Lower leg skin (tissue), 4 donors: ENCODE measurements at regions not wholly inside any gene's neighbourhood (a gene's known extent, or its start where the extent isn't known, plus 50 kb on each side); places are given as distances from the start of the nearest gene placed in this dataset.

Experiments used
- DNase-seq, 2 donors: peaks; one replicate each; pipeline ENCODE4 v3.0.0-alpha.2; 2019; ENCODE audit warnings: low spot score in 2 of 2
- H3K4me3 ChIP-seq: fragments of 200-600 bp; sonication (generic); 2 replicates; pipeline ENCODE4 v1.5.1; 2017; ENCODE audit warnings: mild to moderate bottlenecking, low read depth; ENCODE audit not compliant: poor library complexity, severe bottlenecking
- POLR2A ChIP-seq, 2 donors: fragments of 450-650 bp; IDR thresholded peaks; one replicate each; pipeline ENCODE4 v1.6.1; 2016 to 2017; ENCODE audit warnings: antibody characterized with exemption in 2 of 2, mild to moderate bottlenecking in 1 of 2, moderate library complexity in 1 of 2
- WGBS, 2 donors: methylation state at CpG; one replicate each; pipeline ENCODE4 v1.1.5; 2018; 5-methylcytosine and 5-hydroxymethylcytosine counted together
- intact Hi-C: fragments of 100-400 bp; cut with DNase I; formaldehyde crosslinking; loops from one replicate; pipeline ENCODE4 v1.15.0; 2023; ENCODE audit warnings: low total_unique reads
- TF ChIP-seq, protein P1 (sequence below), 3 donors: fragments of 450-650 bp; IDR thresholded peaks; one replicate each; pipeline ENCODE4 v1.5.1; 2016; ENCODE audit warnings: antibody characterized with exemption in 3 of 3, mild to moderate bottlenecking in 3 of 3, moderate library complexity in 2 of 3

DNA sequence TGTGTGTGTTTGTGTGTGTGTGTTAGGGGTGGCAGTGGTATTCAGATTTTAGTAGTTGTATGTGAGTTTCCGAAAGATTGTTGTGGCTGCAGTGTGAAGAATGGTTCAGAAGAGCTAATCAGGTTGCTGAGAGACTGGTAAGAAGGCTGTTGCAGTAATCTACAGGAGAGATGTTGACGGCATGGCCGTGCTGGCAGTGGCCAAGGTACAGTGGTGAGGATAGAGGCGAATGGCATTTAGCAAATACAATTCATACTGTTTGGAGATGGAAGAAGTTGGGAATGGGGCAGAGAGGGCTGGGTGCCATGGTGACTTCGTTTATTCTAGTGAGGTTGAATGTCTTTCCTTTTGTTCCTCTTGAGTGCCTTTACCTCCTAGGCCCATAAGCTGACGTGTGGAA lies 77.5 kb upstream of the SPATA31D4 start:
- 81 to 82% methylated on average over 6 of the region's 6 CpGs for WGBS, 2 donors
- no peak for TF ChIP-seq POLR2A (IDR thresholded peaks at IDR 0.05)
- TF ChIP-seq, protein P1, sequence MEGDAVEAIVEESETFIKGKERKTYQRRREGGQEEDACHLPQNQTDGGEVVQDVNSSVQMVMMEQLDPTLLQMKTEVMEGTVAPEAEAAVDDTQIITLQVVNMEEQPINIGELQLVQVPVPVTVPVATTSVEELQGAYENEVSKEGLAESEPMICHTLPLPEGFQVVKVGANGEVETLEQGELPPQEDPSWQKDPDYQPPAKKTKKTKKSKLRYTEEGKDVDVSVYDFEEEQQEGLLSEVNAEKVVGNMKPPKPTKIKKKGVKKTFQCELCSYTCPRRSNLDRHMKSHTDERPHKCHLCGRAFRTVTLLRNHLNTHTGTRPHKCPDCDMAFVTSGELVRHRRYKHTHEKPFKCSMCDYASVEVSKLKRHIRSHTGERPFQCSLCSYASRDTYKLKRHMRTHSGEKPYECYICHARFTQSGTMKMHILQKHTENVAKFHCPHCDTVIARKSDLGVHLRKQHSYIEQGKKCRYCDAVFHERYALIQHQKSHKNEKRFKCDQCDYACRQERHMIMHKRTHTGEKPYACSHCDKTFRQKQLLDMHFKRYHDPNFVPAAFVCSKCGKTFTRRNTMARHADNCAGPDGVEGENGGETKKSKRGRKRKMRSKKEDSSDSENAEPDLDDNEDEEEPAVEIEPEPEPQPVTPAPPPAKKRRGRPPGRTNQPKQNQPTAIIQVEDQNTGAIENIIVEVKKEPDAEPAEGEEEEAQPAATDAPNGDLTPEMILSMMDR (IDR thresholded peaks at IDR 0.05) = no peak

GRCh38 chr9:81851340-81851739 lies 76.9 kb upstream of the SPATA31D4 start:
- H3K4me3 ChIP-seq = no peak overlapping the region
- TF ChIP-seq, protein P1 (IDR thresholded peaks at IDR 0.05) = no peak
- TF ChIP-seq POLR2A (IDR thresholded peaks at IDR 0.05) = no peak
- intact Hi-C loops = no loop called here
- DNase-seq = no peak
- WGBS, 2 donors = 83 to 86% methylated on average over 5 of the region's 5 CpGs

More for the DNA sequence above, 77.5 kb upstream of the SPATA31D4 start:
- intact Hi-C loops = no loop called here
- H3K4me3 ChIP-seq = no peak overlapping the region
- DNase-seq = peak in 1 of 2 donors; percentile 72

- no peak overlapping the region for H3K4me3 ChIP-seq
- WGBS, 2 donors = 94 to 100% methylated on average over 1 of the region's 1 CpG
- TF ChIP-seq, protein P1 (IDR thresholded peaks at IDR 0.05) = no peak
- intact Hi-C loops = no loop called here
- DNase-seq = no peak
Observed at GRCh38 chr9:81852820-81853219, 75.4 kb upstream of the SPATA31D4 start.

DNA sequence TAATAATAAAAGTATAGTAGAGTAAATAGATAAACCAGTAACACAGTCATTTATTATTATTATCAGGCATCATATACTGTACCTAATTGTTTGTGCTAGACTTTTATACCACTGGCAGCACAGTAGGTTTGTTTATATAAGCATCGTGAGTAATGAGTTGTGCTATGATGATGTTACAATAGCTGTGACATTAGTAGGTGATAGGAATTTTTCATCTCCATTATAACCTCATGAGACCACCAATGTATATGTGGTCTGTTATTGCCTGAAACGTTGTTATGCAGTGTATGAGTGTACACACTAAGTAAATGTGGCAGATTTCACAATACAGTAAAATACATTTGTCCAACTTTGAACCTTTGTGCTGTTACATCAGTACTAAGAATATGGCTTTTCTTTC lies 72.7 kb upstream of the SPATA31D4 start:
- WGBS, 2 donors = 77 to 80% methylated on average over 2 of the region's 2 CpGs
- TF ChIP-seq, protein P1 (IDR thresholded peaks at IDR 0.05) = no peak
- TF ChIP-seq POLR2A (IDR thresholded peaks at IDR 0.05) = no peak

GRCh38 chr9:81858657-81859430 lies 69.4 kb upstream of the SPATA31D4 start:
- WGBS, 2 donors = 71 to 80% methylated on average over 6 of the region's 6 CpGs
- no peak for DNase-seq
- intact Hi-C loops = no loop called here
- TF ChIP-seq, protein P1 (IDR thresholded peaks at IDR 0.05) = no peak
- TF ChIP-seq POLR2A (IDR thresholded peaks at IDR 0.05) = no peak
- H3K4me3 ChIP-seq = no peak overlapping the region

More for the DNA sequence above, 72.7 kb upstream of the SPATA31D4 start:
- H3K4me3 ChIP-seq = no peak overlapping the region
- no peak for DNase-seq
- intact Hi-C loops = no loop called here

- no peak for DNase-seq
- no peak for TF ChIP-seq POLR2A (IDR thresholded peaks at IDR 0.05)
- TF ChIP-seq, protein P1 (IDR thresholded peaks at IDR 0.05) = no peak
- no peak overlapping the region for H3K4me3 ChIP-seq
- WGBS, 2 donors = 87 to 98% methylated on average over 8 of the region's 8 CpGs
- intact Hi-C loops = no loop called here
Observed at GRCh38 chr9:81860581-81860980, 67.6 kb upstream of the SPATA31D4 start.
